Stimulated activated naive CD8-positive, alpha-beta T cell treated with anti-CD3 and anti-CD28 coated beads, Interleukin-15, Interleukin-2, amounts not matched to agents 100 ng/mL and 50 ng/mL, for 24 hours (primary cell): ENCODE measurements at regions not wholly inside any gene's neighbourhood (a gene's known extent, or its start where the extent isn't known, plus 50 kb on each side); places are given as distances from the start of the nearest gene placed in this dataset.

Source experiments
- H3K27ac Mint-ChIP-seq: one replicate; pipeline ENCODE4 v1.8.0; 2021; ENCODE audit warnings: mild to moderate bottlenecking, mixed read lengths
- H3K27me3 Mint-ChIP-seq: one replicate; pipeline ENCODE4 v1.8.0; 2021; ENCODE audit warnings: mixed read lengths
- H3K36me3 Mint-ChIP-seq: one replicate; pipeline ENCODE4 v1.8.0; 2021; ENCODE audit warnings: low read depth, mixed read lengths
- H3K4me1 Mint-ChIP-seq: one replicate; pipeline ENCODE4 v1.8.0; 2021; ENCODE audit warnings: low read depth, mixed read lengths
- H3K4me3 Mint-ChIP-seq: one replicate; pipeline ENCODE4 v1.8.0; 2021; ENCODE audit warnings: mild to moderate bottlenecking, mixed read lengths
- H3K9me3 Mint-ChIP-seq: one replicate; pipeline ENCODE4 v1.8.0; 2021; ENCODE audit warnings: mixed read lengths

DNA sequence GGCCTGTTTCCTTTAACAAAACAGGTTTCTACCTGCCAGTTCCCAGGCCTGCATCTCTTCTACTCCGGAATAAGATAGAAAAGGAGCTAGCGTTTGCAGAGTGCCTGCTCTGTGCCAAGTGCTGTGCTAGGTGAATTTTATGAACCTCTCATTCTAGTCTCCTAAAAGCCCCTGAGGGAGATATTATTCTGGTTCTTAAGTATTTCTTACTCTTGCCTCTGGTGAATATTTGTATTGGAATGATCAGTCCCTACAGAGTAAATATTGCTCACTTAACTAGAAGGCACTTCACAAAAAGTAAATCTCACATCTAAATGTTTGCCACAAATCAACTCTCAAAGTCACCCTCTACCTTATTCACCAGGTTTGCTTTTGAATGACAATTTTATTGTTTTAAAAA lies 227.1 kb downstream of the AUH start:
- Mint-ChIP-seq H3K27me3 (no peaks in the 10 kb centered on the region), H3K27ac (no peak overlapping the region), H3K9me3 (peaks cover 3% of the 10 kb centered on the region), H3K36me3 (peaks cover 7% of the 10 kb centered on the region), H3K4me3 (no peak overlapping the region), H3K4me1 (peaks cover 44% of the 10 kb centered on the region)

DNA sequence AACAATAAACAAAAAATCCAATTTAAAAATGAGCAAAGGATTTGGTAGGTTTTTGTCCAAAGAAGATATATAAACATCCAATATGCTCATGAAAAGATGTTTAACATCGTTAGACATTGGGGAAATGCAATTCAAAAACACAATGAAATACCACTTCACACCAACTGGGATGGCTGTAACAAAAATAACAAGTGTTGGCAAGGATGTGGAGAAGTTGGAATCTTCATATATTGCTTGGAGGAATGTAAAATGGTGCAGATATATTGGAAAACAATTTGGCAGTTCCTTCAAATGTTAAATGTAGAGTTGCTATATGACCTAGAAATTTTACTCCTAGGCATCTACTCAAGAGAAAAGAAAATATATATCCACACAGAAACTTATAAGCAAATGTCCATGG lies 224.3 kb downstream of the AUH start:
- peaks cover 3% of the 10 kb centered on the region for H3K9me3 Mint-ChIP-seq
- H3K4me3 Mint-ChIP-seq: no peak overlapping the region
- H3K36me3 Mint-ChIP-seq: peaks cover 3% of the 10 kb centered on the region

DNA sequence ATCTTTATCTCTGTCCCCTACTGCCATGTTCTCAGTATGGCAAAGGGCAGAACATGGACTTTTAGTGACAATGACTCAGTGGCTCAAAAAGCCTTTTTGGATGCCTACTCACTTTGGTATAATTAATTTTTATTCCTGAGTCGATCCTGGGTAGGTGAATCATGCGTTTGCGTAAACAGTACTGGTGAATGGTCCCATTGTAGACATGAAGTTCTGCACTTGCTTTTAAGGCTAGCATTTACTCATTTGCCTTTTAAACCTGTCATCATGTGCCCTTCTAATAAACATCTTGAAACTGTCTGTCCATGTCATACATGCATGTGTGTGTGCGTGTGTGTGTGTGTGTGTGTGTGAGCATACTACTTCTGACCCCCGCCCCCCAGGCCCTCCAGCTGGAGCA lies 223.0 kb downstream of the AUH start:
- Mint-ChIP-seq H3K4me3 (no peak overlapping the region), H3K27me3 (no peaks in the 10 kb centered on the region), H3K9me3 (peaks cover 3% of the 10 kb centered on the region), H3K36me3 (peaks cover 3% of the 10 kb centered on the region), H3K27ac (no peak overlapping the region), H3K4me1 (peaks cover 19% of the 10 kb centered on the region)

More for the DNA sequence above, 224.3 kb downstream of the AUH start:
- Mint-ChIP-seq H3K27ac (no peak overlapping the region), H3K4me1 (peaks cover 21% of the 10 kb centered on the region), H3K27me3 (no peaks in the 10 kb centered on the region)

DNA sequence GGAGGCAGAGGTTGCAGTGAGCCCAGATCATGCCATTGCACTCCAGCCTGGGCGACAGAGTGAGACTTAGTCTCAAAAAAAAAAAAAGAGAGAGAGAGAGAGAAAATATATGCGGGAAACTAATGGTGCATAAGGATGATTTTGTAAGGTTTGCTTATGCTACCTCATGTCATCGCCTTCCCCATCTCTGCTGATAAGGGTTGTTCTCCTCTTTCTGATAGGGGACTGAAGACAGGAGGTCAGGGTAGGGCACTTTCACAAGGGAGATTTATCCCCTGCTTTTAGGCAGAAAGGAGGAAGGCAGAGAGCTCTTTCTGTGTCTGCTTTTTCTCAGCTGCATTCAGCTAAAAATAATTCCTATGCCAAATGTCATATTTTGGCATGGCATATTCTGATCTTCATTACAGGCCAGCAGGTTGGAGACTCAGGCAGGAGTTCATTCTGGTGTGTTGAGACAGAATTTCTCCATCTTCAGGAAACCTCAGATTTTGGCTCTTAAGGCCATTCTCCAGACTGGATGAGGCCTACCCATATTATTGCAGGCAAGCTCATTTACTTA lies 220.2 kb downstream of the AUH start:
- no peak overlapping the region for H3K27ac Mint-ChIP-seq
- no peaks in the 10 kb centered on the region for H3K27me3 Mint-ChIP-seq
- H3K36me3 Mint-ChIP-seq: peaks cover 6% of the 10 kb centered on the region
- H3K4me3 Mint-ChIP-seq: no peak overlapping the region
- peaks cover 8% of the 10 kb centered on the region for H3K9me3 Mint-ChIP-seq
- H3K4me1 Mint-ChIP-seq: peaks cover 25% of the 10 kb centered on the region

DNA sequence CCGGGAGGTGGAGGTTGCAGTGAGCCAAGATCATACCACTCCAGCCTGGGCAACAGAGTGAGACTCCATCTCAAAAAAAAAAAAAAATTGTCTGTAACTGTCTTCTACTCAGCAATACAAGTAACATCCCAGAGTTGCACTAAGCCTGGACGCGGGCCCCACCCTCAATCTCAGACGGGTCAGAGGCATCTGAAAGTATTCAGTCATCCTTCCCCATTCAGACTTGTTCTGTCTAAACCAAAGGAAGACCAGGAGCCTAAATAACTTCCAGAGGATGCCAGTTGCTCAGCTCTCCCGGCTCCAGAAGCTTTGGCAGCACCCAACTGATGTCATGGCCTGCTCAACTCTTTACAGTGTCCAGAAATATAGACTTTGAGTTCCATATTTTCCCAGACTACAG lies 218.6 kb downstream of the AUH start:
- Mint-ChIP-seq H3K27me3 (no peaks in the 10 kb centered on the region), H3K4me1 (peaks cover 31% of the 10 kb centered on the region), H3K27ac (no peak overlapping the region), H3K36me3 (peaks cover 6% of the 10 kb centered on the region), H3K9me3 (peaks cover 8% of the 10 kb centered on the region), H3K4me3 (no peak overlapping the region)

DNA sequence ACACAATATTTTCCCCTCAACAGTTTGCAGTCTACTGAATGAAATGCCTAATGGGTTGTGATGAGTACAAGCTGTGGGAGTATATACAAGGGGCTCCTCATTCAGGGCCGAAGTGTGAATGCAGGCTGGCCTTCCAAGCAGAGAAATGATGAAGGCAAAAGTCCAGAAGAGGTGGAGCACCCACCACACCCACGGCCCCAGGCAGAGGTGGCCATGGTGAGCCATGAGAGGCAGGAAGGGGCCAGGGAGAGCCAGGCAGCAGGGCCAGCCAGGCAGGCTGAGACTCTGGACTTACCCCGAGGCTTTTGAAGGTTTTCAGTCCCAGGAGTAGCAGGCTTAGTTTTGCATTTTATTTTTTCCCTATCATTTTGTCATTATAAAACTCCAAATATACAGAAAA lies 218.1 kb downstream of the AUH start:
- H3K36me3 Mint-ChIP-seq: peaks cover 6% of the 10 kb centered on the region
- H3K4me3 Mint-ChIP-seq: no peak overlapping the region
- peaks cover 36% of the 10 kb centered on the region for H3K4me1 Mint-ChIP-seq
- no peaks in the 10 kb centered on the region for H3K27me3 Mint-ChIP-seq
- H3K27ac Mint-ChIP-seq: no peak overlapping the region
- H3K9me3 Mint-ChIP-seq: peaks cover 8% of the 10 kb centered on the region

DNA sequence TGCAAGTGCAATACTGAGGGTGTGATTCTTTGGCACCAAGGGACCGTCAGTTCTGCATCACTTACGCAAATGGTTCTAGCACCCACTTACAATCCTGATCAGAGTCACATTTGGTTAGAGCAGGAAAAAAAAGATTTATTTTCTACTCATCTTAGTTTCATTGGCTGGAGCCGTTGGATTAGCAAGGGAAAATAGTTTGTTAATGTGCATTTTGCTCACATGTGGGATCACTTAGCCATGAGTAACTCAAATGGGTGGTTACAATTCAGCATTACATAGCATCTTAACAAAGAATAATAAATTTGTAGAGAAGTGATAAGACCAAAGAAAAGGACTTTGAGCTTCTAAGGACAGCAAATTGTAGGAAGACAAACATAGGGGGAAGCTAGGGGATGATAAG lies 216.9 kb downstream of the AUH start:
- no peaks in the 10 kb centered on the region for H3K27me3 Mint-ChIP-seq
- H3K27ac Mint-ChIP-seq: no peak overlapping the region
- peaks cover 14% of the 10 kb centered on the region for H3K36me3 Mint-ChIP-seq
- peaks cover 12% of the 10 kb centered on the region for H3K9me3 Mint-ChIP-seq
- H3K4me3 Mint-ChIP-seq: no peak overlapping the region
- H3K4me1 Mint-ChIP-seq: peaks cover 45% of the 10 kb centered on the region

DNA sequence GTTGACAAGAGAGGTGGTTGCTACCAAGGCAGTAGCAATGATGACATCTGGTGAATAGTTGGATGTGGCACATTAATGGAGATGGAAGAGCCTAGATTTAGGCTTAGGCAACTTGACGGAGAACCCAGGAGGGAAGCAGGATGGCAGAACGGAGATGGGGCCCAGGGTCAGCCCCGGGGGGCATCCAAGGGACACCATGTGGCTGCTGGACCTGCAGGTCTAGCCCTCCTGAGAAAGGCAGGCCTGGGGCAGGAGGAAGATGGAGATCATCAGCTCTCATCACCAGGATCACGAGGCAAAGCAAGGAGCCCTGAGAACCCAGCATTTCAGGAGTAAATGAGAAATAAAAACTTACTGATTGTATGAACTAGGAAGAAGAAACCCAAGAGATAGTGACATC lies 216.2 kb downstream of the AUH start:
- no peak overlapping the region for H3K4me3 Mint-ChIP-seq

DNA sequence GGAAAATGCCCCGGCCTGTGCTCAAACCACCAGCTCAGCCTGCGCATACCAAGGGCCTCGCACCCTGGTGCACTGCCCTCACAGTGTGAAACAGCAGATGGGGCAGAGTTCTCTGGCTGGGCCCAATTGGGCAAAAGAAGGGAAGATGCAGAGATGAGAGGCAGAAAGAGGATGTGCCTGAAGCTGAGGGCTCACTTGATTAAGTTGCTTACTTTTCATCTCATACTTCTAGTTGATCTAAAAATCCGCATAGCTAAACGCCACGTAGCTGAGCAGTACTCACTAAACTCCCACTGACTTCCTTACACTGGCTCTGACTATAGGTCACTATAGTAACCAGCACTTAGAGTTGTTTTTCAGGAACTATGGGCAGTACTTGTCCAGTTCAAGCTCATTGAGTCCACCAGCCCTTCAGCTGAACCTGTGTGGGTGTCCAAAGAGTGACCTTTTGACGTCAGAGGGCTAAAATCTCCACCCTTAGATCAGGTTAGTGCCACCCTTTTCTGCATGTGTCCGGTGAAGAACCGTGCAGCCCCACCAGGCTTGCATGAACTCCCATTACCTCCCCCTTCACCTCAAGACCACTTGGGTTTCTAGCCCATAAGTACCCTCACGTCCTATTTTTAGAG lies 215.2 kb downstream of the AUH start:
- peaks cover 28% of the 10 kb centered on the region for H3K36me3 Mint-ChIP-seq
- H3K9me3 Mint-ChIP-seq: peaks cover 16% of the 10 kb centered on the region
- peaks cover 62% of the 10 kb centered on the region for H3K4me1 Mint-ChIP-seq
- no peaks in the 10 kb centered on the region for H3K27me3 Mint-ChIP-seq
- peak overlapping the region; percentile 98 for H3K27ac Mint-ChIP-seq
- no peak overlapping the region for H3K4me3 Mint-ChIP-seq

More for the DNA sequence above, 216.2 kb downstream of the AUH start:
- H3K9me3 Mint-ChIP-seq: peaks cover 16% of the 10 kb centered on the region
- peaks cover 21% of the 10 kb centered on the region for H3K36me3 Mint-ChIP-seq
- peak overlapping the region; percentile 84 for H3K27ac Mint-ChIP-seq
- H3K4me1 Mint-ChIP-seq: peaks cover 52% of the 10 kb centered on the region
- H3K27me3 Mint-ChIP-seq: no peaks in the 10 kb centered on the region

DNA sequence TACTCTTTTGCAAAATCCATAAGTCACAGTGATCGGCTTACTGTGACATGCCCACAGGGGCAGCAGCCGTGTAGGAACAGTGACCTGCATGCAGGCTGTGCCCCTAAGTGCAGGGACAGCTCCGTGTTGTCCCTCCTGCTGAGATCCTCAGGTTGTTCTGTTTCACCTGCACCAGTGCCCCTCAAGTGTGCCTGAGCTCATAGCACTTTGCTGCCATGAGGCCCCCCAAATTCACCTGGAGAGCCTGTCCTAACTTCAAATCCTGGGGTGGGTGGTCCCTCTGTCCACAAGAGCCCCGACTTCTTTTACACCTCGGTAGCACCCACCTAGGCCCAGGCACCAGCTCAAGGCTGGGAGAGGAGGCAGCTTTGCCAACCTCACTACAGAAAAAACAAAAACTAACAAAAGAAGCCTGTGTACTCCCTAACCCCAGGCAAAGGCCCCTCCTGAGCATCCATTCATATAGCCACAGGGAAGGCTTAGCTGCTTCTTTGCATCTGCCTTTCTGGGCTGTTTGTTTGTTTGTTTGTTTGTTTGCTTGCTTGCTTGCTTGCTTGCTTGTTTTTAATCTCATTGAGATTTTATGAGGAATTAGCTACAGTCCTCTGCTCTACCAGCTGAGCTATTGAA lies 214.5 kb downstream of the AUH start:
- Mint-ChIP-seq H3K27ac (peak overlapping the region; percentile 98), H3K4me1 (peaks cover 69% of the 10 kb centered on the region), H3K27me3 (no peaks in the 10 kb centered on the region), H3K4me3 (peak overlapping the region; percentile 40), H3K9me3 (peaks cover 16% of the 10 kb centered on the region), H3K36me3 (peaks cover 28% of the 10 kb centered on the region)

DNA sequence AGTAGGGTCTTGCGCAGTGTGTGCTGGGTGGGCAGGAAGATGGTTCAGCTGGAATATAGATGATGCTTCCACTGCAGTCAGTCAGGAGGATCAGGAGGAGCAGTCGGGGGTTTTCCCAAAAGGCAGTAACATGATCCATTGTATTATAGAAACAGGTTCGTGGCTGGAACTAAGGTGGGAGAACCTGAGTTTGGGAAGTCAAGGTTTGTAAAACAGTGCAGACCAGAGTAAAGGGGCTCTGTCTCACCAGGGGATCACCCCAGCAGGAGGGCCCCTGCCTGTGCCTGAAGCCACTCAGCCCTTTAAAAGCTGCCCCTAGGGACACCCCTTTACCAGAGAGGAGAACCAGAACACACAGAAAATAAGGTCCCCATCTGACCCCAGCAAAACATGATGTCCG lies 213.4 kb downstream of the AUH start:
- Mint-ChIP-seq H3K9me3 (peaks cover 16% of the 10 kb centered on the region), H3K4me3 (peak overlapping the region; percentile 40), H3K27me3 (no peaks in the 10 kb centered on the region), H3K4me1 (peaks cover 80% of the 10 kb centered on the region), H3K27ac (peak overlapping the region; percentile 98), H3K36me3 (peaks cover 28% of the 10 kb centered on the region)

DNA sequence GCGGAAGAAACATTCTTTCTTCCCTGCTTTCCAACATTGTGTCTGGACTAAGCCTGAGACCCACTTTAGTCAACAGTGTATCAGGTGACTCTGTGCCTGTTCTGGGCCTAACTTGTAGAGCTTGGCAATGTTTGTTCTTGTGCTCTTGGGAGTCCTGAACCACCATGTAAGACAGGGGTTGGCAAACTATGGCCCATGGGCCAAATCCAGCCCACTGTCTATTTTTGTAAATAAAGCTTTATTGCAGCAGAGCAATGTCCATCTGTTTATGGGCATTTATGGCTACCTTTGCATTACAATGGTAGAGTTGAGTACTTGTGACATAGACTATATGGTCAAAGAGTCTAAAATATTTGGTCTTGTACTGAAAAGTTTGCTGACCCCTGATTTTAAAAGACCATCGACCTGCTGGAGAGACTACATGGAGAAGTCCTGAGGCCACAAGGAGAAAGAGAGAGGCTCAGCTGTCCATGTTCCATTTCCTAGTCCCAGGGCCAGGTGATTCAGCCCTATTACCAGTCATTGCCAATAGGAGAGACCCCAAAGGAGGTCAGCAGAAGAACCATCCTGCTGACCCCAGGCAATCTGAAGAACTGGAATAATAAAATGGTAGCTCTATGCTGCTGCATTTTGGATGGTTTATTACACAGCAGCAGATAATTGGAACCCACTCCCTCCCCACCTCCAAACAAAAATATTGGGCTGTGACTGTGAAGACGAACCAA lies 211.3 kb downstream of the AUH start:
- Mint-ChIP-seq H3K4me3 (peak overlapping the region; percentile 58), H3K36me3 (peaks cover 38% of the 10 kb centered on the region), H3K27me3 (no peaks in the 10 kb centered on the region), H3K9me3 (peaks cover 11% of the 10 kb centered on the region), H3K4me1 (peaks cover 96% of the 10 kb centered on the region), H3K27ac (peak overlapping the region; percentile 97)

DNA sequence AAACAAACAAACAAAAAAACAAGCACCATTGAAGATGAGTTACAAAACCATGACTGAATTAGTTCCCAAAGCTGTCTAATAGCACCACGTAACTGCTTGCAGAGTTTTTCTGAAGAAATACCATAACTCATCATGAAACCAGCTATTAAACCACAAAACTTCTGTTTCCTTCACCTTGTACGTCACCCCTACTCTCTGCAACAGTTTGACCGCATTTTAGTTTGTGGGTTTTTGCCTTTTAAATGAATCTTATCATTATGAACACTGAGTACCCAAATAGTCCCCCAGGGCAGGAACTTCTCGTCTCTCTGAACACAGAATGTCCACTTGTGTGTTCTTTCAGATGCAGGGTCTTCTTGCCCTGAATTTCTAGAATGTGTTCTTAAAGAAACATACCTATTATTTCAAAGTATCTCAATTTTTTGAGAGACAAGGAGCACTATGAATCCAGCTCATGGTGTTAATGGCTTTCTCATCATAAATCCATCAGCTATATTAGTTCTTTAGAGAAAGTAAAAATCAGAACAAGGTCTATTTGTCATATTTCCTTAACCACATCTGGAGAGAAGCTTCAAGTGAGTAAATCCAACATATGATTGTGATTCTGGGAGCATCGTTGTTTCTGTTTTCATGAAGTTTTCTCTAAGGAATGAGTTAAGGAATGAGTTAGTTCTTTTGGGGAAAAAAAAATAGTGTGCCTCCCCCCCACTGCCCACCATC lies 210.6 kb downstream of the AUH start:
- no peaks in the 10 kb centered on the region for H3K27me3 Mint-ChIP-seq
- H3K4me1 Mint-ChIP-seq: peaks cover 97% of the 10 kb centered on the region
- H3K36me3 Mint-ChIP-seq: peaks cover 41% of the 10 kb centered on the region
- peak overlapping the region; percentile 58 for H3K4me3 Mint-ChIP-seq
- H3K9me3 Mint-ChIP-seq: peaks cover 7% of the 10 kb centered on the region
- peak overlapping the region; percentile 97 for H3K27ac Mint-ChIP-seq

DNA sequence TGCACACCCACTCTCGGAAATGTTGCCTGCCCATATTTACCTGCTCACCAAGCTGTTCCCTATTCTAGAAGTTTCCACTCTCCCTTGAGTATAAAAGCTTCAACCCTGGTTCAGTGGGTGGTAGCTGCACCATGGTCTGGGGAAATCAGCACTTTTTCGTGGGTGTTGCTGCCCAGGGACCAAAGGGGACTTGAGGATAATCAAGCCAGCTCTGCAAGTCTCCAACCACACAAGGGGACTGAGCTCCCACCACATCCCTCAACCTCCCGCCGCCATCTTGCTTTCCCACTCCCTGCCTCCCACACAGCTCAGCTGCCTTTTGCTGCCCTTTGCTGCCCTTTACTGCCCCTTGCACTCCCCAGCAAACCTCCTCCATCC lies 210.0 kb downstream of the AUH start:
- no peaks in the 10 kb centered on the region for H3K27me3 Mint-ChIP-seq
- H3K9me3 Mint-ChIP-seq: peaks cover 7% of the 10 kb centered on the region
- peaks cover 41% of the 10 kb centered on the region for H3K36me3 Mint-ChIP-seq

DNA sequence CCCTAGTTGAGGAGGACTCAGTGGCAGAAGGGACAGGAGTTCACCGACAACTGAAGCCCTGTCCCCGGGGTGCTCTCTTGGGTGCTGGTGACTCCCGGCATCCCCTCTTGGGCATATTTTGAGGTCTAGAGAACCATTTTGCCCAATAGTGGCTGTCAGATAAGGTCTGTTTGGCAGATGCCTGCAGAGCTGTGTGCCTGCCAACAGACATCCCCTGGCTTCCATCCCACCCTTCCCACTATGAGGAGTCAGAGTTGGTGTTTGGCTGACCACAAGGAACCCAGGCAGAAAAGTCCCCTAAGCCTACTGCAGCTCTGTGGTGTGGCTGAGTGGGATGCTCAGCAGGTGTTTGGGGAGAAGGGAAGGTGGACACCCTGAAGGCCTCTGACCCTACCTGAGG lies 207.0 kb downstream of the AUH start:
- H3K36me3 Mint-ChIP-seq: peaks cover 34% of the 10 kb centered on the region
- no peaks in the 10 kb centered on the region for H3K27me3 Mint-ChIP-seq
- H3K4me3 Mint-ChIP-seq: no peak overlapping the region
- peak overlapping the region; percentile 85 for H3K27ac Mint-ChIP-seq
- peaks cover 4% of the 10 kb centered on the region for H3K9me3 Mint-ChIP-seq
- H3K4me1 Mint-ChIP-seq: peaks cover 87% of the 10 kb centered on the region

More for the DNA sequence above, 210.0 kb downstream of the AUH start:
- peak overlapping the region; percentile 97 for H3K27ac Mint-ChIP-seq
- peak overlapping the region; percentile 58 for H3K4me3 Mint-ChIP-seq
- H3K4me1 Mint-ChIP-seq: peaks cover 97% of the 10 kb centered on the region
